ENCODE measurements at regions not wholly inside any gene's neighbourhood (a gene's known extent, or its start where the extent isn't known, plus 50 kb on each side); places are given as distances from the start of the nearest gene placed in this dataset.

DNA sequence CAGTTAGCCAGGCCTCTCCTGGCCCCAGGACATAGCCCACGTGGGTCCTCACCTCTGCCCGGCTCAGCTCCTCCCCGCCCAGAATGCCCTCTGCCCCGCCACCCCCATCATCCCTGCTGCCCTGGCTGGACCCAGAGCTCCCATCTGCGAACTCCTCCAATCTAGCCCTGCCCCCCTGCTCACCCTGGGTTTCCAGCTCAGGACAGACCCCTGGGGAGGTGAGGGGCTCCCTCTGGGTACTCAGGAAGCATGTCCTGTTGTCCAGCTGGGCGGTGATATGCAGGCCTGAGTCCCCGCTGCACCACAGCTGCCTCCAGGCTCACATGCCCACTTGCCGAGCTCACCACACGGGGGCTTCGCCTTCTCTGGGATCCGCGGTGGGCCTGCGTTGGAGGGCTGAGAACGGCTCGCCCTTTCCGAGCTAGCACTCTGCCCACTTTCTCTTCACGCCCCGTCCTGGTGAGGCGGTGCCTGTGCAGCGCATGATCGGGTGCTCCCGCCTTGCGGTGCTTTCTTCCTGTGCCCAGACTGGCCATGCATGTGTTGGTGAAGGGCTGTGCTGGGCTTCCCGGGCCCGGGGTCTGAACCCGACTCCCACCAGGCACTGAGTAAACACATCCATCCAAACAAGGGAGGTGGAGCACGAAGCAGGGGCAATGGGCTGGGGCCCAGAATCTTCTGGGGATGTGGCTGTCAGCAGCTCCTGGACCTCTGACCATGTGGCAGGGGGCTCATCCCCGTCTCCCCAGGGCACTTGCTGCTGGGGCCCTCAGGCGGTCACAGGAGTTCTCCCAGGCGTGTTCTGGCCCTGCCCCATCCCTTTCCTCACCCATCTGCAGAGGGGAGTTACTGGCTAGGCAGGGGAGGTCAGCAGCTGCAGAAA lies 74.3 kb downstream of the RGS12 start:
- TF ChIP-seq, protein P1, sequence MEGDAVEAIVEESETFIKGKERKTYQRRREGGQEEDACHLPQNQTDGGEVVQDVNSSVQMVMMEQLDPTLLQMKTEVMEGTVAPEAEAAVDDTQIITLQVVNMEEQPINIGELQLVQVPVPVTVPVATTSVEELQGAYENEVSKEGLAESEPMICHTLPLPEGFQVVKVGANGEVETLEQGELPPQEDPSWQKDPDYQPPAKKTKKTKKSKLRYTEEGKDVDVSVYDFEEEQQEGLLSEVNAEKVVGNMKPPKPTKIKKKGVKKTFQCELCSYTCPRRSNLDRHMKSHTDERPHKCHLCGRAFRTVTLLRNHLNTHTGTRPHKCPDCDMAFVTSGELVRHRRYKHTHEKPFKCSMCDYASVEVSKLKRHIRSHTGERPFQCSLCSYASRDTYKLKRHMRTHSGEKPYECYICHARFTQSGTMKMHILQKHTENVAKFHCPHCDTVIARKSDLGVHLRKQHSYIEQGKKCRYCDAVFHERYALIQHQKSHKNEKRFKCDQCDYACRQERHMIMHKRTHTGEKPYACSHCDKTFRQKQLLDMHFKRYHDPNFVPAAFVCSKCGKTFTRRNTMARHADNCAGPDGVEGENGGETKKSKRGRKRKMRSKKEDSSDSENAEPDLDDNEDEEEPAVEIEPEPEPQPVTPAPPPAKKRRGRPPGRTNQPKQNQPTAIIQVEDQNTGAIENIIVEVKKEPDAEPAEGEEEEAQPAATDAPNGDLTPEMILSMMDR (IDR thresholded peaks at IDR 0.05): no peak
- H3K4me3 Mint-ChIP-seq: no peak overlapping the region
- peaks cover 24% of the 10 kb centered on the region for H3K4me1 Mint-ChIP-seq (ENCODE audit: low read depth)
- intact Hi-C loops (cut with micrococcal nuclease): no loop called here
- no peaks in the 10 kb centered on the region for H3K36me3 Mint-ChIP-seq (ENCODE audit: low read depth)
- POLR2A ChIA-PET: interaction anchor here (0.7 kb wide), 1 partner anchor 28 kb away, joined by 3 read pairs; no protein-coding TSS in a partner anchor
- H3K27me3 Mint-ChIP-seq: peaks cover 20% of the 10 kb centered on the region
- CTCF ChIA-PET: interaction anchor here (0.6 to 2.8 kb wide), 2 partner anchors 9 to 21 kb away, joined by 3 to 10 read pairs; no protein-coding TSS in a partner anchor
- DNase-seq (no peak), ATAC-seq (no peak)
- H3K27ac Mint-ChIP-seq: no peak overlapping the region
- H3K9me3 Mint-ChIP-seq: no peaks in the 10 kb centered on the region

DNA sequence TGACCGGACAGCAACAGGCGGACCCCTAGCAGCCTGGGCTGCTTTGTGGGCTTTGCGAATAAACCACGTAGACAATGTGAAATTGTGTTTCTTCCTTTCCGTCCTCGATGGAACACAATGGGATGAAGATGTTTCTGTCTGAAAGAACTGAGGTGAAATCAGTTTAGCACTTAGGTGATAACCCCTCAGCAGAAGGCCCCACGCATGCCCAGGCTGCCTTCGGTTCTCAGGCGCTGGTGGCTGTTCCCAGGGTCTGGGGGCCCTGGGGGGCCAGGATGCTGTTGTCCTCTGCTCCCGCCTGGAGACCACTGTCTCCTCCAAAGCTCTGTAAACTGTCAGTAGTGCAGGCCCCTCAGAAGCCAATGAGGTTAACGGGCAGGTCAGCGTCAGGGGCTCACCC lies 73.9 kb upstream of the HGFAC start:
- peaks cover 26% of the 10 kb centered on the region for H3K4me1 Mint-ChIP-seq (ENCODE audit: low read depth)
- H3K27me3 Mint-ChIP-seq: peaks cover 20% of the 10 kb centered on the region
- DNase-seq: no peak
- H3K36me3 Mint-ChIP-seq (ENCODE audit: low read depth): no peaks in the 10 kb centered on the region
- POLR2A ChIA-PET: no interaction called here
- no peak overlapping the region for H3K27ac Mint-ChIP-seq
- intact Hi-C loops (cut with micrococcal nuclease): no loop called here
- H3K4me3 Mint-ChIP-seq: no peak overlapping the region
- no peaks in the 10 kb centered on the region for H3K9me3 Mint-ChIP-seq
- TF ChIP-seq, protein P1 (IDR thresholded peaks at IDR 0.05): no peak
- CTCF ChIA-PET: interaction anchor here (0.6 kb wide), 1 partner anchor 10 kb away, joined by 3 read pairs; no protein-coding TSS in a partner anchor
- ATAC-seq: no peak

DNA sequence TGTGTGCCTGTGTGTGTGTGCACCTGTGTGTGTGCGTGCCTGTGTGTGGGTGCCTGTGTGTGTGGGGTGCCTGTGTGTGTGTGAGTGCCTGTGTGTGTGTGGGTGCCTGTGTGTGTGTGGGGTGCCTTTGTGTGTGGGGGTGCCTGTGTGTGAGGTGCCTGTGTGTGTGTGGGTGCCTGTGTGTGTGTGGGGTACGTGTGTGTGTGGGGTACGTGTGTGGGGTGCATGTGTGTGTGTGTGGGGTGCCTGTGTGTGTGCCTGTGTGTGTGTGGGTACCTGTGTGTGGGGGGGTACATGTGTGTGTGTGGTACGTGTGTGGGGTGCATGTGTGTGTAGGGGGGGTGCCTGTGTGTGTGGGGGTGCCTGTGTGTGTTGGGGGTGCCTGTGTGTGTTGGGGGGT lies 73.4 kb upstream of the HGFAC start:
- ATAC-seq (no peak), DNase-seq (no peak)
- no peaks in the 10 kb centered on the region for H3K9me3 Mint-ChIP-seq
- CTCF ChIA-PET: no interaction called here
- H3K36me3 Mint-ChIP-seq (ENCODE audit: low read depth): no peaks in the 10 kb centered on the region
- intact Hi-C loops (cut with micrococcal nuclease): no loop called here
- TF ChIP-seq, protein P1 (IDR thresholded peaks at IDR 0.05): no peak
- no peak overlapping the region for H3K27ac Mint-ChIP-seq
- peaks cover 22% of the 10 kb centered on the region for H3K27me3 Mint-ChIP-seq
- peaks cover 27% of the 10 kb centered on the region for H3K4me1 Mint-ChIP-seq (ENCODE audit: low read depth)
- POLR2A ChIA-PET: no interaction called here
- H3K4me3 Mint-ChIP-seq: no peak overlapping the region

DNA sequence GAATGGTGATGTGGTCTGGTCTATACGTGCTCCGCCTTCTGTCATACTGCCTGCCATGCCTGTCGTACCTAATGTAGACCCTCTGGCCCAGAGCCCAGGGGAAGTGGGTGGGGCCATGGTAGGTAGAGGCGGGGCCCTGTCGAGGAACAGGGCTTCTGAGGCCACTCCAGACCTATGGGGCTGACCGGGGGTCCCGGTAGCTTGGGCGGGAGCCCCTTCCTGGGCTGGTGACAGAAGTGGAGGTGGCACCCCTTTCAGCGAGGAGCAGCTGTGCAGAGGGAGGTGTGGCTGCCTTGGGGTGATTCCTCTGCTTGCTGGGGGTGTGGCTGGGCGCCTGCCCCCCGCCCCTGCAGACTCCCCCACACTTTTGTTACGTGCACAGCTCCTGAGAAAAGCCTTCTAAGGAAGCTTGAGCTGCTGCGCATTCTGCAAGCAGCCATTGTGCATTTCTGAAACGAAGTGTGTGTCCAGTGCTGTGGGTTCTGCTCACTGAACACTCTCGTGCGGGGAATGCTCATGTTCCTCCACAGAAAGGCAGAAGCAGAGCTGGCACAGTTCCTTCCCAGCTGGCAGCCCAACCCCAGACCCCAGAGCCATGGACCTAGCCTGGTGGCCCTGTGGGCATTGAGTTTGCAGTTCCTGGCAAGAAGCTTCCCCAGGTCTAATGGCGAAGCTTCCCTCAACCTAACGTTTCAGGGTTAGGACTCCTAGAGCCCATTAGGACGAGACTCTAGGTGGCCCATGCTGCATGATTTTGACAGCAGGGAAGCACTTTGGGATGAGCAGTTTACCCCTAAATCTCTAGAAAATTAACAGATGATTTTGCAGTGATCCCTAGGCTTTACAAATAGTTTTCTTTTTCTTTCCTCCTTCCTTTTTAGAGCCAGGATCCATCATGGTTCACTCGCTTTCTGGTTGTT lies 72.7 kb upstream of the HGFAC start:
- DNase-seq: peak; percentile 47
- no peak overlapping the region for H3K27ac Mint-ChIP-seq
- H3K36me3 Mint-ChIP-seq (ENCODE audit: low read depth): no peaks in the 10 kb centered on the region
- H3K4me1 Mint-ChIP-seq (ENCODE audit: low read depth): peaks cover 27% of the 10 kb centered on the region
- TF ChIP-seq, protein P1 (IDR thresholded peaks at IDR 0.05): no peak
- ChIA-PET CTCF (interaction anchor here (1.5 to 3.0 kb wide), 3 partner anchors 23 to 112 kb away, joined by 5 to 13 read pairs (median 7); no protein-coding TSS in a partner anchor), POLR2A (no interaction called here)
- H3K4me3 Mint-ChIP-seq: peak overlapping the region; percentile 35
- H3K9me3 Mint-ChIP-seq: no peaks in the 10 kb centered on the region
- intact Hi-C loops (cut with micrococcal nuclease): no loop called here
- peak; percentile 73 for ATAC-seq
- peaks cover 22% of the 10 kb centered on the region for H3K27me3 Mint-ChIP-seq
